ENCODE measurements at regions not wholly inside any gene's neighbourhood (a gene's known extent, or its start where the extent isn't known, plus 50 kb on each side); places are given as distances from the start of the nearest gene placed in this dataset.

- TF ChIP-seq CTCF (IDR thresholded peaks at IDR 0.05; ENCODE audit: low read depth, low read length) (no peak), MAX (IDR thresholded peaks at IDR 0.05; ENCODE audit: low read depth, low read length) (no peak)
Measured at GRCh38 chr9:107613321-107613720, 123.8 kb upstream of the KLF4 start.
